WERI-Rb-1 (cell line): ENCODE measurements at regions not wholly inside any gene's neighbourhood (a gene's known extent, or its start where the extent isn't known, plus 50 kb on each side); places are given as distances from the start of the nearest gene placed in this dataset.

Experiments
- DNase-seq: peaks from one replicate; pipeline ENCODE4 v3.0.0-alpha.2; 2020
- H3K27ac ChIP-seq: fragments of 250-450 bp; sonication (Bioruptor Pico); 2 replicates; pipeline ENCODE4 v1.5.1; 2020; ENCODE audit warnings: mild to moderate bottlenecking, moderate library complexity
- H3K27me3 ChIP-seq: fragments of 250-450 bp; sonication (Bioruptor Pico); 2 replicates; pipeline ENCODE4 v1.5.1; 2021; ENCODE audit warnings: mild to moderate bottlenecking, low read depth, moderate library complexity; ENCODE audit not compliant: insufficient read depth, severe bottlenecking
- H3K36me3 ChIP-seq: fragments of 250-450 bp; sonication (Bioruptor Pico); 2 replicates; pipeline ENCODE4 v1.5.1; 2020; ENCODE audit warnings: mild to moderate bottlenecking, moderate library complexity
- H3K4me3 ChIP-seq: 2 replicates; pipeline ENCODE4 v1.5.1; 2011; ENCODE audit warnings: low read depth, mild to moderate bottlenecking, control low read depth, low read length
- H3K9me3 ChIP-seq: fragments of 250-450 bp; sonication (Bioruptor Pico); 2 replicates; pipeline ENCODE4 v1.5.1; 2021; ENCODE audit warnings: mild to moderate bottlenecking, moderate library complexity; ENCODE audit not compliant: severe bottlenecking
- TF ChIP-seq, protein P1 (sequence below): IDR thresholded peaks from 2 replicates; pipeline ENCODE4 v1.5.1; 2011; ENCODE audit warnings: low read depth, mild to moderate bottlenecking, control low read depth, inconsistent platforms, low read length

DNA sequence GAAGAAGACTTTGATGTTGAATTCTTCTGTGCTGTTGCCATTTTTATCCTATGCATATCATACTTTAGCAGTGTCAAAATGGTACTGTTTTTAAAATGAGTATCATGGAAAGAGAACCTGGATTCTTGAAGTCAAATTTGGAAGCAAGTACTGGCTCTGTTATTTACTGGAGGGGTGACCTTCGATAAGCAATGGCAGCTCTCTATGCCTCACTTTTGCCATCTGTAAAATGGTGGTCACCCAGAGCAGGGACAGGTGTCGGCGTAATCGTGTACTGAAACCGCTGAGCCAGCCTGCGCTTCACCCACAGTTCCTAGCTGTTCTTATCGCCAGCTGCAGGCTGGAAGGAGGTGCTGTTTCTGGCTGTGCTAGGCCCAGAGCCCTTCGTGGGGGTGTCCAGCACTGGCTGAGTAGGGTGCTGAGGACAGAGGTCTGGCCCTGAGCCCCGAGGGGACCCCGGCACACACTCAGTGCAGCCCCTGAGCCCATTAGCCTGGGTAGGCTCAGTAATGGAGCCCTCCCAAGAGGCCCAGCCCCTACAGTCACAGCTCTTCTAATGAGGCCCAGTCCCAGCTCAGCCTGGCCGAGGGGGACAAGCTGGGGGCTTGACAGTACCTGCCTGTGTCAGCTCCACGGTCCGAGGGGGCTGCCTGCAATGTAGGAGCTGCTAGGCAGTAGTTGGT lies 183.5 kb downstream of the PHETA1 start:
- no peak for DNase-seq
- Histone ChIP-seq H3K27ac (no peak overlapping the region), H3K36me3 (no peaks in the 10 kb centered on the region), H3K27me3 (no peaks in the 10 kb centered on the region), H3K9me3 (no peaks in the 10 kb centered on the region), H3K4me3 (no peak overlapping the region)
- TF ChIP-seq, protein P1, sequence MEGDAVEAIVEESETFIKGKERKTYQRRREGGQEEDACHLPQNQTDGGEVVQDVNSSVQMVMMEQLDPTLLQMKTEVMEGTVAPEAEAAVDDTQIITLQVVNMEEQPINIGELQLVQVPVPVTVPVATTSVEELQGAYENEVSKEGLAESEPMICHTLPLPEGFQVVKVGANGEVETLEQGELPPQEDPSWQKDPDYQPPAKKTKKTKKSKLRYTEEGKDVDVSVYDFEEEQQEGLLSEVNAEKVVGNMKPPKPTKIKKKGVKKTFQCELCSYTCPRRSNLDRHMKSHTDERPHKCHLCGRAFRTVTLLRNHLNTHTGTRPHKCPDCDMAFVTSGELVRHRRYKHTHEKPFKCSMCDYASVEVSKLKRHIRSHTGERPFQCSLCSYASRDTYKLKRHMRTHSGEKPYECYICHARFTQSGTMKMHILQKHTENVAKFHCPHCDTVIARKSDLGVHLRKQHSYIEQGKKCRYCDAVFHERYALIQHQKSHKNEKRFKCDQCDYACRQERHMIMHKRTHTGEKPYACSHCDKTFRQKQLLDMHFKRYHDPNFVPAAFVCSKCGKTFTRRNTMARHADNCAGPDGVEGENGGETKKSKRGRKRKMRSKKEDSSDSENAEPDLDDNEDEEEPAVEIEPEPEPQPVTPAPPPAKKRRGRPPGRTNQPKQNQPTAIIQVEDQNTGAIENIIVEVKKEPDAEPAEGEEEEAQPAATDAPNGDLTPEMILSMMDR = no peak

DNA sequence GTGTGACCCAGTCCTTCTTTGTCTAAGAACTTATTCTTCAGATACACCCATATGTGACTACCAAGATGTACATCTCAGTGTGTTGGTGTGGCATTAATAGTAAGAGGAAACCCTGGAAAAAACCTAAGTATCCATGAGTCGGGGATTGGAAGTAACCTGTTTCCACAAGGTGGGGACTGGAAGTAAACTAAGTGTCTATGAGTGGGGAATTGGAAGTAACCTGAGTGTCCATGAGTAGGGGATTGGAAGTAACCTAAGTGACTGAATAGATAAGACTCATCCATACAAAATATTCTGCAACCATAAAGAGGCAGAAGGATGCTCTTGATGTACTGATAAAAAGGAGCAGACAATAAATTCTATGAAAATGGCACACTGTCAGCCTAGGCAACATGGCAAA lies 184.7 kb downstream of the PHETA1 start:
- no peak overlapping the region for H3K27ac ChIP-seq
- no peaks in the 10 kb centered on the region for H3K36me3 ChIP-seq
- no peak overlapping the region for H3K4me3 ChIP-seq
- H3K9me3 ChIP-seq = no peaks in the 10 kb centered on the region
- TF ChIP-seq, protein P1 = no peak
- H3K27me3 ChIP-seq = no peaks in the 10 kb centered on the region
- no peak for DNase-seq

DNA sequence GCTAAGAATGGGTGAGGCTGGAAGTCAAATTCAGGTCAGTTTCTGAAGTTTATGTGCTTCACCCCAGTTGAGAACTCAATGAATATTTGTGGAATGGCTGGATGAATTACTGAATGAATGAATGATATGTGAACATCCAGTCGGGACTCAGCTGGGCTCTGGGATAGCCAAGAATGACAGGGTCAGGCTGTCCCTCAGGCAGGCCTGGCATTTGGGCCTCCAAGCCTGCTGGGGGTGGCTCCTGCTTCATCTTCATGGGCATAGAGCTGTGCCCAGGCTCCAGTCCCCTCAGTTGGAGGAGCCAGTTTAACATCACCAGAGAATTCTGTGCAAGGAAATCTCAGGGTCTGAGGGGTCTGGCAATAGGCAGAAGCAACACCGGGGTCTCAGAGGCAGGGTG lies 185.8 kb downstream of the PHETA1 start:
- no peaks in the 10 kb centered on the region for H3K9me3 ChIP-seq
- H3K27me3 ChIP-seq = no peaks in the 10 kb centered on the region
- no peak overlapping the region for H3K27ac ChIP-seq
- DNase-seq = no peak
- H3K4me3 ChIP-seq = no peak overlapping the region
- TF ChIP-seq, protein P1 = no peak
- H3K36me3 ChIP-seq = no peaks in the 10 kb centered on the region

DNA sequence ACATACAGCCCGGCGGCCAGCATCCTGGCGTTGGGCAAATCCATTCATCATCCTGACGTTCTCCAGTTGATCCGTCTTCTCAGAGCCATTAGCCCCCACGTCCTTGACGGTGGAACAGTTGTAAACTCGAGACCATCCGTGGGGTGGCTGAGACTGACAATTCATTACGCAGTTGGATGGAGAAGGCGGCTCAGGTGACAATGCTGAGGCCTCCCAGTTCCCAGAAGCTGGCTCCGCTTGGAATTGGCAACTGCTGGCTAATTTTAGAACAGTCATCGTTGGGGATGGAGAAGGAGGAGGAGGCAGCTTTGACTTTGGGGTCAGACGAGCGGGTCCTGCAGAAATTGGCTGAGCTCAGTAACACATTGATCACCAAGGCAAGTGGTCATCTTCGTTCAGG lies 186.5 kb downstream of the PHETA1 start:
- TF ChIP-seq, protein P1 = no peak
- H3K4me3 ChIP-seq = no peak overlapping the region

DNA sequence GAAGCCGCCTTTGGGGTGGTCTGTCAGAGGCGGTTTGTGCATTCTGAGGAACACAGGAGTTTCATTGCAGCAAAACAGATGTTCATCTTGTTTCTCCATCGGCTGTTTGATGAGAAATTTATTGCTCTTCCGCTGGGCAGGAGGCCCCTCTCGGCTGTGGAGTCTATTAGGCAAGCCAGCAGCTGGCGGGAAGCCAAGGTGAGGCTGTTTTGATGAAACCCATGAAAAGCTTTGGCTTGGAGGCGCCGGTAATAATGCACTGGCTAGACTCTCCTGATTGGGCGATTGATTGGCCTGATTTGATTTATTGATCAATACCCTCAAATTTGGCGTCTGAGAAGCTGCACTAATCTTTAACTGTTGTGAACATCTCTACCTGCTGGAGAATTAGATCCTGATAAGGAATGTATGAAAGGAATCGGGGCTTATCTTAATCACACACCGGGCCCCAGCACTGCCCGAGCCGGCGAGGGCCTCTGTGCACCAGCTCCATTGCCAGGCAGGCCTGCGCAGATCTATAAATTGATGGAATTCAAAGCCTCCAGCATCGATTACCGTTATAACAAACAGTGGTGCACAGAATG lies 187.7 kb downstream of the PHETA1 start:
- no peak overlapping the region for H3K27ac ChIP-seq
- H3K4me3 ChIP-seq = no peak overlapping the region
- no peaks in the 10 kb centered on the region for H3K27me3 ChIP-seq
- TF ChIP-seq, protein P1 = no peak
- H3K36me3 ChIP-seq = no peaks in the 10 kb centered on the region
- H3K9me3 ChIP-seq = no peaks in the 10 kb centered on the region
- DNase-seq = no peak

More for the DNA sequence above, 186.5 kb downstream of the PHETA1 start:
- H3K36me3 ChIP-seq = no peaks in the 10 kb centered on the region
- no peaks in the 10 kb centered on the region for H3K9me3 ChIP-seq
- DNase-seq = no peak
- H3K27me3 ChIP-seq = no peaks in the 10 kb centered on the region
- H3K27ac ChIP-seq = no peak overlapping the region
